Testis (tissue), 2 donors: ENCODE measurements at regions not wholly inside any gene's neighbourhood (a gene's known extent, or its start where the extent isn't known, plus 50 kb on each side); places are given as distances from the start of the nearest gene placed in this dataset.

Experiments used
- POLR2A ChIP-seq: fragments of 450-650 bp; IDR thresholded peaks from one replicate; pipeline ENCODE4 v1.6.1; 2017; ENCODE audit warnings: antibody characterized with exemption, mild to moderate bottlenecking, moderate library complexity
- TF ChIP-seq, protein P1 (sequence below), 3 experiments: fragments of 450-650 bp in 2 of 3; fragments of 200-600 bp in 1 of 3; sonication (generic) in 1 of 3; IDR thresholded peaks; one replicate each; pipeline ENCODE4 v1.5.1; 2016 to 2019; ENCODE audit warnings: antibody characterized with exemption in 3 of 3, mild to moderate bottlenecking in 2 of 3, moderate library complexity in 1 of 3

- TF ChIP-seq, protein P1, sequence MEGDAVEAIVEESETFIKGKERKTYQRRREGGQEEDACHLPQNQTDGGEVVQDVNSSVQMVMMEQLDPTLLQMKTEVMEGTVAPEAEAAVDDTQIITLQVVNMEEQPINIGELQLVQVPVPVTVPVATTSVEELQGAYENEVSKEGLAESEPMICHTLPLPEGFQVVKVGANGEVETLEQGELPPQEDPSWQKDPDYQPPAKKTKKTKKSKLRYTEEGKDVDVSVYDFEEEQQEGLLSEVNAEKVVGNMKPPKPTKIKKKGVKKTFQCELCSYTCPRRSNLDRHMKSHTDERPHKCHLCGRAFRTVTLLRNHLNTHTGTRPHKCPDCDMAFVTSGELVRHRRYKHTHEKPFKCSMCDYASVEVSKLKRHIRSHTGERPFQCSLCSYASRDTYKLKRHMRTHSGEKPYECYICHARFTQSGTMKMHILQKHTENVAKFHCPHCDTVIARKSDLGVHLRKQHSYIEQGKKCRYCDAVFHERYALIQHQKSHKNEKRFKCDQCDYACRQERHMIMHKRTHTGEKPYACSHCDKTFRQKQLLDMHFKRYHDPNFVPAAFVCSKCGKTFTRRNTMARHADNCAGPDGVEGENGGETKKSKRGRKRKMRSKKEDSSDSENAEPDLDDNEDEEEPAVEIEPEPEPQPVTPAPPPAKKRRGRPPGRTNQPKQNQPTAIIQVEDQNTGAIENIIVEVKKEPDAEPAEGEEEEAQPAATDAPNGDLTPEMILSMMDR (IDR thresholded peaks at IDR 0.05), result no peak
- TF ChIP-seq POLR2A, result no peak
These were observed 518.1 kb downstream of the TFAP2A start for GRCh38 chr6:9896806-9897205.
